ENCODE measurements at regions not wholly inside any gene's neighbourhood (a gene's known extent, or its start where the extent isn't known, plus 50 kb on each side); places are given as distances from the start of the nearest gene placed in this dataset.

- TF ChIP-seq EZH2 (IDR thresholded peaks at IDR 0.05; ENCODE audit: borderline replicate concordance, low read depth, low read length, severe bottlenecking) (no peak), CTCF (IDR thresholded peaks at IDR 0.05; ENCODE audit: borderline replicate concordance, extremely low read depth, low read length, poor library complexity, severe bottlenecking) (no peak)
Observed at GRCh38 chr15:60095711-60096110, 91.6 kb downstream of the FOXB1 start.
